ENCODE measurements at regions not wholly inside any gene's neighbourhood (a gene's known extent, or its start where the extent isn't known, plus 50 kb on each side); places are given as distances from the start of the nearest gene placed in this dataset.
"Not testable (repeated sequence)": the region's sequence is repeated elsewhere in the genome, so short reads cannot be mapped to it uniquely, and the experiment has no call there.

- intact Hi-C loops (cut with micrococcal nuclease) = no loop called here
Measured at GRCh38 chr2:182477774-182478173, 50.9 kb upstream of the PDE1A start.

- intact Hi-C loops (cut with micrococcal nuclease) = no loop called here
Measured at GRCh38 chr2:182481676-182482075, 54.8 kb upstream of the PDE1A start.

DNA sequence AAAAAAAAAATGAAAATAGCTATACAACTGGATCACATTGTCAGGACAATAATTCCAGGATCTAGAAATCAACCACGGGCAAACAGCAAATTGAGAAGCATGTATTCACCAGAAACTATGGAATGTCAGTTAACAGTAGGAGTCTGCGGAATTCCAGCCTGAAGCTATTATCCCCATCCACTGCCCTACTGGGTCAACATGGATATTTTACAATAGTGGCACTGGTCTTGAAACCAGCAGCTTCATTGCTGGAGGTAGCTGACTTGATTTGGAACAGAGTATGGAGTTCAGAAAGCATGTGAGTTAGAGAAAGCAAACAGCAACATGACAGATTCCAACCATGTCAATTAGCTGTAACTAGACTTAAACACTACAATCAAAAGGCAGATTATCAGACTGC, 55.7 kb upstream of the PDE1A start:
- intact Hi-C loops (cut with micrococcal nuclease) = no loop called here

- intact Hi-C loops (cut with micrococcal nuclease) = no loop called here
Measured at GRCh38 chr2:182496596-182496995, 69.8 kb upstream of the PDE1A start.

DNA sequence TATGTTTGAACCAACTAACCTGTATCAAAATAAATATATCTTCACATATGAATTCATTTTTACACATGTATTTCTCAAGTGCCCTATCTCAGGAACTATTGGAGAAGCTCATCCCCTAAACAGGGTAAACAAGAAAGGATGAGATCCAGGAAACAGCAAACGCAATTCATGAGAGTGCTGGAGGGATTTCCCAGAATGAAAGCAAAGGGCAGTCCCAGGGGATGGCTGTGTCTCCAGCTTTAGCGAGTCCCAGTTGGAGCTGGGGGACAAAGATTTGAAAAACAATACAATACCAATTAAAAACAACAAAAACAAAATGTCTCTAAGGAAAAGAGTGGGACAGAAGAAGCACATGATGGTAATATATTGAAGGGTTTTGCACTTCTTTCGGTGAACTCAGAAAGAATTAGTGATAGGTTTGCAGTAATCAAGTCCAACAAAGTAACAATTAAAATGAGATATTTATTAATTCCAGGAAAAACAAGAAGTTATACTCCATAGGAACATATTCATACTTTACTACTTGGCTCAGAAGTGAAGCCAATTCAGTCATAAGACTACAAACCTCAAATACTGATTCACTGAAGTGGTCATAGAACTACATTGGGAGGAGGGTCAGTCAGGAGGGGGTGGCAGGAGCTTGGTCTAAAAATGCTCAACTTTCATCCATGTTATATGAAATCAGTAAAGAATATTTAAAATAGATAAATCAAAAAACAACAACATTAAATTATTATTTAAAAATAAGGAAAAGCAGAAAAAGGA, 73.1 kb upstream of the PDE1A start:
- intact Hi-C loops (cut with micrococcal nuclease) = no loop called here

GRCh38 chr2:182503886-182504285, 77.0 kb upstream of the PDE1A start:
- intact Hi-C loops (cut with micrococcal nuclease) = no loop called here

DNA sequence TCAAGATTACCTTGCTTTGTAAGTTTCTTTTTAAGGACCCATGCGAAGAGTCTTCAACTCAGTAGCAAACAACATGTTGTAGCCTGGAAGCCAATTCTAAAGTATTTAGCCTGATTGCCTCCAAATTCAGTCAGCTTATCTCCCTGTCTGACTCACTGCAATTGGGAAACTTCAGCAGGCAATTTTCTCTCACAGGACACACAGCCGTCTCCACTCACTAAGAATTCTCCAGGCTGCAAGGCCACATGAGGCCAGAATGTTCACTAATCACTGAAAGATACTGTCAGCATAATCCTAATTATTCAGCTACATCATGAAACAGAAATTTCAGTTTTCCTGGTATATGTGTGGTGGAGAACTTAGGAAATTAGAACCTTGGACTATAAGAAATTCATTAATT, 78.1 kb upstream of the PDE1A start:
- intact Hi-C loops (cut with micrococcal nuclease) = no loop called here

DNA sequence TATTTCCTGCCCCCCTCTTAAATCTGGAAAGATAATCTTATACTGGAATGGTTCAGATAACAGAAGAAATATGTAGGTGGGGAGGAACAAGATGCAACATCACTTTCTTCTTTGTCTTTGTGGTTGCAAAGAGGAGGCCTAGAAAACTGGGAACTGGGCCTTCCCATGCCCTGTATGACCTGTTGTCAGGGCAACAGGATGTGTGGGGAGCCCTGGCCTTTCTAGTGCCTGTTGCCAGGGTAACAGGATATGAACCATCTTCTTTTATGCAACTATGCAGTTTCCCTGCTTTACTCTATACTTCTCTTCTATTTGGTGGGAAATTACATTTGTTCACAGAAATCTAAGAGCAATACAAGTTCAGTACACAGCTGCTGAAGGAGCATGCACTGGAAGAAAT, 79.8 kb upstream of the PDE1A start:
- intact Hi-C loops (cut with micrococcal nuclease) = no loop called here

GRCh38 chr2:182508583-182508982, 81.7 kb upstream of the PDE1A start:
- intact Hi-C loops (cut with micrococcal nuclease) = not testable (repeated sequence)

DNA sequence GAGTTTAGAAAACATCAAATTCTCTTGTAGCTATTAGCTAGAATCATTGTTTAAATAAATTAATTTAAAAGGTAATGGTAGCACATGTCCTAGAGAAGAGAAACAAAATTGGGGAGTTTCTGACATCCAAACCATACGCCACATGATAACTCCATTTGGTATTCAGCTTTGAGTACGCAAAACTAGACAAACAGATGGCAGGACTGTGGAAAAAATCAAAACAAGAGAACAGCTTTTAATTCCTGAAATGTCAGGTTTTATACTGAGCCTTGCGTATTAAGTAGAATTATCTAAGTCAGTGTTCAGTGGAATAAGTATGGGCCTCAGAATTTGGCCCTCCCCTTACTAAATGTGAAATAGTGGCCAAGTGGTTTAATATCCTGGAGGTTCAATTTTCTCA, 82.4 kb upstream of the PDE1A start:
- intact Hi-C loops (cut with micrococcal nuclease) = no loop called here

DNA sequence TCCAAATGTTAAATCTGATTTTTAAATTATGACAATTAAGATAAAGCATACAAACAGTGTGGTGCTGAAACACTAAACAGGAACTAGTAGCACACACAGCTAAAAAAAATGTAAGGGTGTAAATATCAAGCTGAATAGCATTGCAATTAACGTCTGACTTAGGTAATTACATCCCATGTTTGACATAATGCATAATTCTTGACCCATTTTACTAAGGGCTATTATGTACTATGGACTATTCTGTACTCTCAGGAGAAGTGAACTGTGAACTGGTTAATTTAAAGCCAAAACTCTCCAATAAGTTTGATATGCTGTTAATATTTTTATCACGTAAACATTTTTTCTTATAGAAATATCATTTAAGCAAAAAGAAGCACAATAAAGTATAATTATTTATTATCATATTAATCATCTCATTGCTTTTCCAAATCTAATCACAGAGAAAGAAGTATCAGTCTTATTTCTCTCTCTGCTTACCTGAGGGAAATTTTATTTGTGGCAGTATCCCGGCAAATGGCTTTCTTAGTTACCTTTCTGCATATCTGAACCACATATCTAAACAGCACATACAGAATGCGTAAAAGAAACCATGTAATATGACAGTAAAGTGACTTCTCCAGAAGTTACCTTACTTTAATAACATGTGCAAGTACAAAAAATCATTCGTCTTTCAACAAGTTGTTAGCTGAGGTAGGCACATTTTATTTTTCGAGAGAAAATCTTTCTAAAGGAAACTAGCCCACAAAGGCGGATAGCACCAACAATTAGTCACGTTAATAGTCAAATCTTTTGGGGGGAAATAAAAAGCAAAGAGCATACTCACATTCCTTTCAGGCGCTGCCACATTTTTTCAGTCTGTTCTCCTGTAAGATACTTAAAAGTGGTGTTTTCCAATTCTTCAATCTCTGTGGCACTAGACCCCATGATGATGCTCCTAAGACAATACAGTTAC, 94.9 kb upstream of the PDE1A start:
- intact Hi-C loops (cut with micrococcal nuclease) = no loop called here

DNA sequence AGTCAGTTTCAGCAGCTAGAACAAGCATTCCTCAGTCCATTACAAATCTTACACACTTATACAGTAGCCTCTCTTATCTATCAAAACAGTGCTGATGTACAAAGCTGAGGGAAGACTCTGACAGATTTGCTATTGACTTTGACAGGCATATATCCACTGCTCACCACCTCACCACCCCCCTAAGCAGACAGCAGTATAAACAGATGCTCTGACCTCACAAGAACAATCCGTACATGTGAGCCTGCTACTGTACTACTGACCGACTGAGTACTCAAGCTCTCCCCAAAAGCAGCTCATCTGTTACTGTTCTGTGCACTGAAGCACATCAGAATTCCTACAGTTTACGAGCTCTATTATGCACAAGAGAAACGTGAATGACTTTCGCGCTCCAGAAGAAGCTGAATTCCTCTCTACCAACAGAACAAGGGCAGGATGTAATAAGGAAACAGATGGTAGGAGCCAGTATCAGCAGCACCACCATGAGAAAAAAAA, 95.6 kb upstream of the PDE1A start:
- intact Hi-C loops (cut with micrococcal nuclease) = no loop called here

DNA sequence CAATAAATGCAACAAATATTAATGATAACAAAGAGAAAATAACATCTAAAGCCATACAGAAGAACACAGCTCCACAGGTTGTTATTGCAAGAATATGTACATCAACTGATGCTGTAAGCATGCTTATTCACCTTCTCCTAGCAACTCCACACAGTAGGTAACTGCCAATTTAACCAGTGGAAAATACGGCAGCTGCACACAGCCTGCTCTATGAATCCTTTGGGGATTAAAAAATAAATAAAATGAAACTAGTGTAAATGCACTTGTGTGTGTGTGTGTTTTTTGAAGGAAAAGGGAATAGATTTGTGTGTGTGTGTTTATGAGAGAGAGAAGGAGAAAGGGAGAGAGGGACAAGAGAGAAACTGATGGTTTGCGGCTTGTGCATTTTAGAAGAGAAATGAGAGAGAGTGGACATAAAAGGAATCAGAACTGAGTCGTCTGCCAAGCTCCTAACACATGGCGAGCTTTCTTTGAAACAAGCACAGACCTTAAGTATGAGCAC, 96.2 kb upstream of the PDE1A start:
- intact Hi-C loops (cut with micrococcal nuclease) = no loop called here

DNA sequence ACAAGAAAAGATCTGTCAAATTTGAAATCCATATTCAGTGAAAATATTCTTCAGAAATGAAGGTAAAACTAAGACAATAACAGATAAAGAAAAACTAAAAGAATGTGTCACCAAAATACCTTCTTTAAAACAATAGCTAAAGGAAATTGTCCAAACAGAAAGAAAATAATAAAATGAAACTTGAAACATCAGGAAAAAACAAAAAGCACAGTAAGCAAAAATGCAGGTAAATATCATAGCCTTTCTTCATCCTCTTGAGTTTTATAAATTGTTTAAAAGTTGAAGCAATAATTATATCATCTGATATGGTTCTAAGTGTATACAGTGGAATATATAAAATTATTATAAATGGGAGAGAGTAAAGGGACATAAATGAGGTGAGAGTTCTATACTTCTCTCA, 103.8 kb upstream of the PDE1A start:
- intact Hi-C loops (cut with micrococcal nuclease) = no loop called here

DNA sequence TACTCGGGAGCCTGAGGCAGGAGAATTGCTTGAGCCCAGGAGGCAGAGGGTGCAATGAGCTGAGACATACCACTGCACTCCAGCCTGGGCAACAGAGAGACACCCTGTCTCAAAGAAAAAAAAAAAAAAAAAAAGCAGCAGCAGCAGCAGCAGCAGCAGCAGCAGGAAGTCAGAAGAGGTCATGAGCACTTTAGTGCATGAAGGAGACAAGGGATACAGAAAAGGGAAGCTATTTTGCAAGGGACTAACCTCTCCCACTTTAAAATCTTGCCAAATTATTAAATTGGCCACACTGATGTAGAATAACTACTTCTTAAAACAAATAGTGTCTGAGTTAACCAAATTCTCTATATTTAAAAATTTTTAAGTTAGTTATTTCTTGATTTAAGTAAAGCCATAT, 113.4 kb upstream of the PDE1A start:
- intact Hi-C loops (cut with micrococcal nuclease) = no loop called here

DNA sequence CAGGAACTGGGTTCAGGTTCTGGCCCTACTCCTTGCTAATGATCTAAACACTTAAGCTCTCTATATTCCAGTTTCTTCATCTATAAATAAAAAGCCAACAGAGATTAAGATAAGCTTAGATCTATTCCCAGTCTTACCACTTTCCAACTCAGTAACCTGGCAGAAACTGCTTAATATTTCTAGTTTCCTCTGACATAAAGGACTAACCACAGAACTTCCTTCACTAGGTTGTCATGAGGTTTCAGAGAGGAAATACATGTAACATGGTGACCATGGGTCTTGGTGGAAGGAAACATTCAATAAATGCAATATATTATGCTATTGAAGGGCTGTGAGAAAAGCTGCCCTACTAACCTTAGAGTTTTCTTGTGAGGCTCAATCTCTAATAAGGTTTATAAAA, 114.4 kb upstream of the PDE1A start:
- intact Hi-C loops (cut with micrococcal nuclease) = no loop called here

GRCh38 chr2:182542501-182543258, 115.8 kb upstream of the PDE1A start:
- intact Hi-C loops (cut with micrococcal nuclease) = no loop called here

DNA sequence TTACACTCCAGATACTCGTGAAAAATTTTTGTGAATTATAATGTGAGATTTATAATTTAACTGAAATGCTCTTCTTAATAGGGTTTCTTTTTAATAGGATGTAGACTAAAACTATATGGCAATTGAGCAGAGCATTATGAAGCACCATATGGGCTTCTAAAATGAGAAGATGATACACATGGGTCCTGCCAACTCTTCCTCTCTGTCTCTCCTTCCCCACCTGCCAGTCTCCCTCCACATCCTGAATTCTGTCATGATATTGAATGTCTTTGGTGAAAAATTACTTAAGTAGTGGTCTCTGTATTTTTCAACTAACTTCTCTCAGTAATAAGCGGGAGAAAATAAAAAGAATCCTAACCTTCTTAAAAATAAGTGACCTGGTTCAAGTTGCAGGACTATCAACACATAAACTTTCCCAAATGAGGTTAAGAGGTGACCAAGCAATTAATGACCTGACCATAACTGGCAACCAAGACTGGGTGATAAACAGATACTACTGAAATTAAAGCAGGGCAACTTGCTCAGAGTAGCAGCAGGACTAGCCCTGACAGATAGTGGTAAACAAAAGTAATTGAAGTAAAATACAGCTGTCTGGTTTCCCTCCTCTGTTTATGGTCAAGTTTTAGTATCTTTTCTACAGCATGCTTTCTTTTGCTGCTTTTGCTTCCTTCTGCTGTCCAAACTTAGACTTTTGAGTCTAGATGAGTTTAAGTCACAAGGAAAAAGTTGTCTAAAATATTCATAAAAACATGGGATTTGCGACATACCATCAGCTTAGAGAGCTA, 117.1 kb upstream of the PDE1A start:
- intact Hi-C loops (cut with micrococcal nuclease) = no loop called here

DNA sequence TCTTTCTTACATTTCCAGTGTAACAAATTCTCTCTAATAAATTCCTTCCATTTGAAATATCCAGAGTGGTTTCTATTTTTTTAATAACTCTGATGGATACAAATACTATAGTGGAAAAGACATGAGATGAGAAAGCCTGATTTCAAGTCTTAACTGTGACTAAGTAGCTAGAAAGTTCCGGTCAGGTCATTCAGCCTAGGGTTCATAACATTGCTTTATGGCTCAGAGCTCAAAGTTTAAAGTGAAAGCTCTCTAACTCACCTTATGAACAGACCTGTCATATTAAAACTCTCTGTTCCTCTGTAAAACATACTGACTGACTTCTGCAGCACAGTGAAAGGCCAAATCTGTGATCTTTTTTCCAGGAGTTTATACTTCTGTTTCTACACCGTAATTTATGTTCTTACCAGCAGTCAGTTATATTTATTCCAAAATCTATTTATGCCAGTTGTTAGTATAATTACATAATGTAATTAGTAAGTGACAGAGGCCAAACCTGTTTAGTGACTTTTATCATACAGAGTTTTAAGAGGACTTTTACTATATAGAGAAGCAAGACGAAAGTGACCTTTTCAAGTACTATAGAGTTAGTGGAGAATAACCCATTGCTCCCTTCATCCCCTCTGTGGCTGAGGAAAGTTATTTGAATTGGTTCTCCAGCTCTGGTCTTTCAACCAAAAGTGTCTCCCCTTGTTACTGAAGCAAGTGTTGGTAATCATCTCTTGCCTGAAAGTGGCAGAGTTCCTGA, 118.8 kb upstream of the PDE1A start:
- intact Hi-C loops (cut with micrococcal nuclease) = no loop called here
